ENCODE measurements at regions not wholly inside any gene's neighbourhood (a gene's known extent, or its start where the extent isn't known, plus 50 kb on each side); places are given as distances from the start of the nearest gene placed in this dataset.

DNA sequence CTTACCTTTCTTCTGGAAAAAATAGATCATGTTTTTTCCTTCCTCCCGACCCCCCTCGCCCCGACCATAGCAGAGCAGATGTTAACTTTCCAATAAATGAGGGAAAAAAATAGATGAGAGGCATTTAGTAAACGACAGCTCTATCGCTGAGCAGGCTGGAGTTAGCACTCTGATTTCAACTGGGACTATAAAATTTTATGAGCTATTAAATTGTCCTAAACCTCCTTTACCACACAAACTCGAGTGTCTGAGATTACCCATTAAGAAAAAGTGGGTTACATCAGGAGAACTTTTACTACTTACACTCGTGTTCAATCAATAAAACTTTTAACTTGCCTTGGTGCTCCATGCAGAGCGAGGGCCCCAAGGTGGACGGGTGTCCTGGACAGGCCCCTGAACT lies 59.8 kb upstream of the RNU6ATAC start:
- no peak overlapping the region for H3K27ac ChIP-seq
- H3K36me3 ChIP-seq, result no peaks in the 10 kb centered on the region
- 26% methylated on average over 9 of the region's 9 CpGs for WGBS
- no peaks in the 10 kb centered on the region for H3K27me3 ChIP-seq (replicated peaks; ENCODE audit: insufficient read depth)
- intact Hi-C loops (cut with DNase I), result no loop called here
- H3K9me3 ChIP-seq, result no peaks in the 10 kb centered on the region
- no peak for DNase-seq (ENCODE audit: low spot score)
- peaks cover 6% of the 10 kb centered on the region for H3K4me1 ChIP-seq (replicated peaks)
- no peak overlapping the region for H3K4me3 ChIP-seq
- no peak for TF ChIP-seq POLR2A (IDR thresholded peaks at IDR 0.05)
- peak; percentile 41 for TF ChIP-seq POLR2AphosphoS5 (IDR thresholded peaks at IDR 0.05)

DNA sequence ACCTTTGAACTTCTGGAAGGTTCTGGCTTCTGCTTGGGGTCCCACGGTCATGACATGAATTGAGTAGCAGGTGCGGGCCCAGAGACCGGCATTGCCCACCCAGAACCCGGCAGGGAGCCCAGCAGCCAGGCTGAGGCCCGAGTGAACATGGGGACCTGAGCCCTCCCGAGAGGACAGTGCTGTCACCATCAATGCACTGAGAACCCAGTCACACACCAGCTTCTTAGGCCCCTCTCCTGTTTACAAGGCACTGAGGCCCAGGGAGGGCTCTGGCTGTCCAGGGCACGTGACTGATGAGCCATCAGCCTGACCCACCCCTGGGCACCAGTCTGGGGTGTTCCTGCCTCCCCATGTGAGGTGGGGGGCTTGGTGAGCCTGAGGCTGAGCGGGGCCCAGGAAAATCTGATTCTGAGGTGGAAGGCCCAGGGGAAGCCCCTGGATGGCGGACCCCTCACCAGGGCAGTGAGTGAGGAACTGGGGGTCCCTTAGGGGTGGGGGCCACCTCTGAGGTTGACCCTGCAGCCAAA lies 60.3 kb upstream of the RNU6ATAC start:
- DNase-seq (ENCODE audit: low spot score), result no peak
- H3K36me3 ChIP-seq, result no peaks in the 10 kb centered on the region
- 67% methylated on average over 7 of the region's 9 CpGs for WGBS
- no peak overlapping the region for H3K4me3 ChIP-seq
- TF ChIP-seq POLR2A (IDR thresholded peaks at IDR 0.05) (no peak), POLR2AphosphoS5 (IDR thresholded peaks at IDR 0.05) (no peak)
- TF ChIP-seq, protein P1, sequence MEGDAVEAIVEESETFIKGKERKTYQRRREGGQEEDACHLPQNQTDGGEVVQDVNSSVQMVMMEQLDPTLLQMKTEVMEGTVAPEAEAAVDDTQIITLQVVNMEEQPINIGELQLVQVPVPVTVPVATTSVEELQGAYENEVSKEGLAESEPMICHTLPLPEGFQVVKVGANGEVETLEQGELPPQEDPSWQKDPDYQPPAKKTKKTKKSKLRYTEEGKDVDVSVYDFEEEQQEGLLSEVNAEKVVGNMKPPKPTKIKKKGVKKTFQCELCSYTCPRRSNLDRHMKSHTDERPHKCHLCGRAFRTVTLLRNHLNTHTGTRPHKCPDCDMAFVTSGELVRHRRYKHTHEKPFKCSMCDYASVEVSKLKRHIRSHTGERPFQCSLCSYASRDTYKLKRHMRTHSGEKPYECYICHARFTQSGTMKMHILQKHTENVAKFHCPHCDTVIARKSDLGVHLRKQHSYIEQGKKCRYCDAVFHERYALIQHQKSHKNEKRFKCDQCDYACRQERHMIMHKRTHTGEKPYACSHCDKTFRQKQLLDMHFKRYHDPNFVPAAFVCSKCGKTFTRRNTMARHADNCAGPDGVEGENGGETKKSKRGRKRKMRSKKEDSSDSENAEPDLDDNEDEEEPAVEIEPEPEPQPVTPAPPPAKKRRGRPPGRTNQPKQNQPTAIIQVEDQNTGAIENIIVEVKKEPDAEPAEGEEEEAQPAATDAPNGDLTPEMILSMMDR (IDR thresholded peaks at IDR 0.05), result no peak
- H3K27ac ChIP-seq, result no peak overlapping the region
- peaks cover 6% of the 10 kb centered on the region for H3K4me1 ChIP-seq (replicated peaks)
- intact Hi-C loops (cut with DNase I), result loop anchor here (5.0 kb wide), 2 partner anchors 52 to 103 kb away; partner anchors contain the start of gene RXRA
- H3K9me3 ChIP-seq, result no peaks in the 10 kb centered on the region
- no peaks in the 10 kb centered on the region for H3K27me3 ChIP-seq (replicated peaks; ENCODE audit: insufficient read depth)

DNA sequence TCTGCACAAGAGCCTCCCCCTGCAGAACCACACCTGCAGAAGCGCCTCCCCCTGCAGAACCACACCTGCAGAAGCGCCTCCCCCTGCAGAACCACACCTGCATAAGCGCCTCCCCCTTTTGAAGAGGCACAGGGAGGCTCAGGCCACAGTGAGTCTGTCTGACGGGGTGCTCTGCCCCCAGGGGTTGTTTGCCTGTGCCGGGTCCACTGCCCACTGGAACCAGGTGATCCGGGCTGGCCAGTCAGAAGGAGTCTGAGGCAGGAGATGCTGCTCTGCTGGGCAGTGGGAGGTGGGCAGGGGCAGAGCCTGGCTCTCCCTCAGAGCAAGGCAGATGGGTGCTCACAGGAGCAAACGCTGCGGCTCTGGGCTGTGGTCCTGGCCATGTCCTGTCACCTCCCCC lies 60.8 kb upstream of the RNU6ATAC start:
- TF ChIP-seq, protein P1 (IDR thresholded peaks at IDR 0.05), result no peak
- WGBS, result 78% methylated on average over 7 of the region's 8 CpGs
- intact Hi-C loops (cut with DNase I), result loop anchor here (5.0 kb wide), 2 partner anchors 53 to 102 kb away; partner anchors contain the start of gene RXRA

DNA sequence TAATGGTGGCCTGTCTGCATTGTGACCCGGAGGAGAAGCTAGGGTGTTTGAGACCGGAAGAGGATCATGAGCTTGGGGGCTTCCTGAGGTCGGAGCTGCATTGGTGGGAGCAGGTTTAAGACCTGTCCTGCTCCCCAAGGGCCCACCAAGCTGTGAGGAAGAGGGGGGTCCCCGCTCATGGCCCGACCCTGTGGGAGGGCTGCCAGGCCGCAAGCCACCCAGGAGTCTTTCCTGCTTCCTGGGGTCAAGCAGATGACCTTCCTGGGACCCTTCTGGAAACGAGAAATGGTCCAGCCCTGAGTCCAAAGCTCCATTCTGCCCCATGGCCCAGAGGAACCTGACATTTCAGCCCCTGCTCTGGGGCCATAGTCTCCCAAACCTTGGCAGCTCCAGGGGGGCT lies 61.5 kb upstream of the RNU6ATAC start:
- H3K4me1 ChIP-seq (replicated peaks), result peaks cover 13% of the 10 kb centered on the region
- DNase-seq (ENCODE audit: low spot score), result no peak

More for the DNA sequence above, 60.8 kb upstream of the RNU6ATAC start:
- no peaks in the 10 kb centered on the region for H3K27me3 ChIP-seq (replicated peaks; ENCODE audit: insufficient read depth)
- DNase-seq (ENCODE audit: low spot score), result no peak
- no peaks in the 10 kb centered on the region for H3K36me3 ChIP-seq
- no peaks in the 10 kb centered on the region for H3K9me3 ChIP-seq
- peaks cover 6% of the 10 kb centered on the region for H3K4me1 ChIP-seq (replicated peaks)
- H3K27ac ChIP-seq, result no peak overlapping the region
- H3K4me3 ChIP-seq, result no peak overlapping the region

DNA sequence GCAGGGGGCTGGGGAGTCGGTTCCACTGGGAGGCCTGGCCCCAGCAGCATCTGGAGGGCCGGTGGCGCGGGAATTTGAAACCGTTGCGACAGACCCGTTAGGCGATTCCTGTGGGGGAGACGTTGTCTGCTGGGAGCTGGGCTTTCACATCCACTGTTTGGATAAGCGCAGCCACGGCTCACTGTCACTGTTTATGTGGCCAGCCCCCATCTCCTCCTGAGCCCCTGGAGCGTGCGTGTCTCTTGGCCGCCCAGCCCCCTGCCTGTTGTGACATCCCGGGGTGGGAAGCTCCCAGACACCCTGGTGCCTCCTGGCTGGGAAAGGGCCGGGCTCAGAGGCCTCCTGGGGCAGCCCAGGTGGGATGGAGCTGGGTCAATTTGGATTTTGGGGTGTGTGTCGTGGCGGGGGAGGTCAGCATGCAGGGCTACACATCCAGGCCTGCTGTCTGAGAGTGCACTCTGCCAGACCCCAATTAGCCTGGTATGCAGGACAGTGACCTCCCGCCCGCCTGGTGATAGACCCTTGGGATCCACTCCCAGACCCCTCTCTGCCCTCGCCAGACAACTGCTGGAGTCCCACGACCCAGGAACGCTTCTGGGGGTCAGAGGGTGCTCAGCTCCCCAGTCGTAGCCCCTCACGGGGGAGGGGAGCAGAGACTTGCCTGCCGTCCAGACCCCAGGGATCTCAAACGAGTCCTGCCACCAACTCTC lies 62.0 kb upstream of the RNU6ATAC start:
- no peak for TF ChIP-seq POLR2A (IDR thresholded peaks at IDR 0.05)
- TF ChIP-seq POLR2AphosphoS5 (IDR thresholded peaks at IDR 0.05), result no peak
- TF ChIP-seq, protein P1 (IDR thresholded peaks at IDR 0.05), result no peak

More for the DNA sequence above, 61.5 kb upstream of the RNU6ATAC start:
- no peak overlapping the region for H3K4me3 ChIP-seq
- H3K27me3 ChIP-seq (replicated peaks; ENCODE audit: insufficient read depth), result no peaks in the 10 kb centered on the region
- intact Hi-C loops (cut with DNase I), result loop anchor here (5.0 kb wide), 2 partner anchors 54 to 101 kb away; partner anchors contain the start of gene RXRA
- WGBS, result 78% methylated on average over 7 of the region's 7 CpGs
- no peaks in the 10 kb centered on the region for H3K36me3 ChIP-seq
- H3K27ac ChIP-seq, result no peak overlapping the region
- no peak for TF ChIP-seq POLR2AphosphoS5 (IDR thresholded peaks at IDR 0.05)
- no peak for TF ChIP-seq POLR2A (IDR thresholded peaks at IDR 0.05)
- TF ChIP-seq, protein P1 (IDR thresholded peaks at IDR 0.05), result no peak
- no peaks in the 10 kb centered on the region for H3K9me3 ChIP-seq

More for the DNA sequence above, 62.0 kb upstream of the RNU6ATAC start:
- no peak overlapping the region for H3K4me3 ChIP-seq
- no peak for DNase-seq (ENCODE audit: low spot score)
- H3K36me3 ChIP-seq, result no peaks in the 10 kb centered on the region
- peaks cover 18% of the 10 kb centered on the region for H3K4me1 ChIP-seq (replicated peaks)
- no peak overlapping the region for H3K27ac ChIP-seq
- WGBS, result 64% methylated on average over 25 of the region's 27 CpGs
- no peaks in the 10 kb centered on the region for H3K27me3 ChIP-seq (replicated peaks; ENCODE audit: insufficient read depth)
- intact Hi-C loops (cut with DNase I), result loop anchor here (5.0 kb wide), 2 partner anchors 54 to 101 kb away; partner anchors contain the start of gene RXRA
- H3K9me3 ChIP-seq, result no peaks in the 10 kb centered on the region
